ENCODE measurements at regions not wholly inside any gene's neighbourhood (a gene's known extent, or its start where the extent isn't known, plus 50 kb on each side); places are given as distances from the start of the nearest gene placed in this dataset.

- H3K4me3 ChIP-seq (ENCODE audit: low read depth, low read length, poor library complexity, severe bottlenecking), result no peak overlapping the region
- POLR2A ChIA-PET (ENCODE audit: low non-redundant PET), result no interaction called here
- BruUV-seq (replicated peaks), result no TSS peak
- peaks cover 29% of the 10 kb centered on the region for H3K27me3 ChIP-seq (replicated peaks; ENCODE audit: insufficient read depth, low read depth, low read length, poor library complexity)
- TF ChIP-seq CTCF (conservative IDR thresholded peaks at IDR 0.05; ENCODE audit: low read depth, low read length) (no peak), EZH2 (IDR thresholded peaks at IDR 0.05; ENCODE audit: borderline replicate concordance, low read depth, low read length, poor library complexity, severe bottlenecking) (no peak)
- H3K36me3 ChIP-seq (ENCODE audit: insufficient read depth, low read length, poor library complexity, severe bottlenecking), result no peaks in the 10 kb centered on the region
- H3K27ac ChIP-seq (ENCODE audit: low read depth, low read length, poor library complexity, severe bottlenecking), result no peak overlapping the region
- CTCF ChIA-PET, result no interaction called here
- intact Hi-C loops (cut with micrococcal nuclease; ENCODE audit: unreplicated experiment), result no loop called here
- no peaks in the 10 kb centered on the region for H3K9me3 ChIP-seq (ENCODE audit: low read depth, low read length, poor library complexity, severe bottlenecking)
- DNase-seq (ENCODE audit: low spot score), result no peak
- no peaks in the 10 kb centered on the region for H3K4me1 ChIP-seq (ENCODE audit: insufficient read depth, low read length, poor library complexity, severe bottlenecking)
Observed at GRCh38 chr2:146213674-146214073, 1631.2 kb upstream of the ACVR2A start.

GRCh38 chr2:146212602-146213001 lies 1632.2 kb upstream of the ACVR2A start:
- H3K4me1 ChIP-seq (ENCODE audit: insufficient read depth, low read length, poor library complexity, severe bottlenecking), result no peaks in the 10 kb centered on the region
- H3K36me3 ChIP-seq (ENCODE audit: insufficient read depth, low read length, poor library complexity, severe bottlenecking), result no peaks in the 10 kb centered on the region
- H3K4me3 ChIP-seq (ENCODE audit: low read depth, low read length, poor library complexity, severe bottlenecking), result no peak overlapping the region
- TF ChIP-seq EZH2 (IDR thresholded peaks at IDR 0.05; ENCODE audit: borderline replicate concordance, low read depth, low read length, poor library complexity, severe bottlenecking) (no peak), CTCF (conservative IDR thresholded peaks at IDR 0.05; ENCODE audit: low read depth, low read length) (no peak)
- DNase-seq (ENCODE audit: low spot score), result no peak
- H3K27me3 ChIP-seq (replicated peaks; ENCODE audit: insufficient read depth, low read depth, low read length, poor library complexity), result peaks cover 22% of the 10 kb centered on the region
- POLR2A ChIA-PET (ENCODE audit: low non-redundant PET), result no interaction called here
- intact Hi-C loops (cut with micrococcal nuclease; ENCODE audit: unreplicated experiment), result no loop called here
- CTCF ChIA-PET, result no interaction called here
- H3K27ac ChIP-seq (ENCODE audit: low read depth, low read length, poor library complexity, severe bottlenecking), result no peak overlapping the region
- H3K9me3 ChIP-seq (ENCODE audit: low read depth, low read length, poor library complexity, severe bottlenecking), result no peaks in the 10 kb centered on the region
- BruUV-seq (replicated peaks), result no TSS peak

GRCh38 chr2:146209842-146210275 lies 1635.0 kb upstream of the ACVR2A start:
- intact Hi-C loops (cut with micrococcal nuclease; ENCODE audit: unreplicated experiment), result no loop called here
- Histone ChIP-seq H3K4me1 (ENCODE audit: insufficient read depth, low read length, poor library complexity, severe bottlenecking) (no peaks in the 10 kb centered on the region), H3K27me3 (replicated peaks; ENCODE audit: insufficient read depth, low read depth, low read length, poor library complexity) (peaks cover 19% of the 10 kb centered on the region), H3K27ac (ENCODE audit: low read depth, low read length, poor library complexity, severe bottlenecking) (no peak overlapping the region), H3K4me3 (ENCODE audit: low read depth, low read length, poor library complexity, severe bottlenecking) (no peak overlapping the region), H3K9me3 (ENCODE audit: low read depth, low read length, poor library complexity, severe bottlenecking) (no peaks in the 10 kb centered on the region), H3K36me3 (ENCODE audit: insufficient read depth, low read length, poor library complexity, severe bottlenecking) (no peaks in the 10 kb centered on the region)
- ChIA-PET POLR2A (ENCODE audit: low non-redundant PET) (no interaction called here), CTCF (no interaction called here)
- BruUV-seq (replicated peaks), result no TSS peak
- no peak for DNase-seq (ENCODE audit: low spot score)
- TF ChIP-seq EZH2 (IDR thresholded peaks at IDR 0.05; ENCODE audit: borderline replicate concordance, low read depth, low read length, poor library complexity, severe bottlenecking) (no peak), CTCF (conservative IDR thresholded peaks at IDR 0.05; ENCODE audit: low read depth, low read length) (no peak)
